Cardiac fibroblast (primary cell): ENCODE measurements at regions not wholly inside any gene's neighbourhood (a gene's known extent, or its start where the extent isn't known, plus 50 kb on each side); places are given as distances from the start of the nearest gene placed in this dataset.
A peak's percentile ranks its signal among the peaks of the same experiment; 100 is the strongest.

Experiments
- DNase-seq, 2 donors: peaks; one replicate each; pipeline versions ENCODE4 v3.0.0 to v3.0.0-alpha.2; 2010; ENCODE audit warnings: low read depth in 2 of 2
- H3K4me3 ChIP-seq, 2 donors: replicated peaks in 1 of 2; 1 replicate in 1 of 2; 2 replicates in 1 of 2; pipeline ENCODE4 v1.5.1; 2011; ENCODE audit warnings: low read depth in 2 of 2, low read length in 2 of 2, mild to moderate bottlenecking in 2 of 2, moderate library complexity in 1 of 2
- CTCF ChIP-seq: IDR thresholded peaks from one replicate; pipeline ENCODE4 v1.5.1; 2011; ENCODE audit warnings: low read depth, mild to moderate bottlenecking, low read length, inconsistent platforms

GRCh38 chr7:113431406-113431805 is 313.1 kb upstream of the SMIM30 start:
- DNase-seq, result no peak
- no peak overlapping the region for H3K4me3 ChIP-seq
- TF ChIP-seq CTCF, result no peak

- TF ChIP-seq CTCF, result no peak
- DNase-seq, result no peak
- no peak overlapping the region for H3K4me3 ChIP-seq
Measured at GRCh38 chr7:113424185-113424817, 305.9 kb upstream of the SMIM30 start.

DNA sequence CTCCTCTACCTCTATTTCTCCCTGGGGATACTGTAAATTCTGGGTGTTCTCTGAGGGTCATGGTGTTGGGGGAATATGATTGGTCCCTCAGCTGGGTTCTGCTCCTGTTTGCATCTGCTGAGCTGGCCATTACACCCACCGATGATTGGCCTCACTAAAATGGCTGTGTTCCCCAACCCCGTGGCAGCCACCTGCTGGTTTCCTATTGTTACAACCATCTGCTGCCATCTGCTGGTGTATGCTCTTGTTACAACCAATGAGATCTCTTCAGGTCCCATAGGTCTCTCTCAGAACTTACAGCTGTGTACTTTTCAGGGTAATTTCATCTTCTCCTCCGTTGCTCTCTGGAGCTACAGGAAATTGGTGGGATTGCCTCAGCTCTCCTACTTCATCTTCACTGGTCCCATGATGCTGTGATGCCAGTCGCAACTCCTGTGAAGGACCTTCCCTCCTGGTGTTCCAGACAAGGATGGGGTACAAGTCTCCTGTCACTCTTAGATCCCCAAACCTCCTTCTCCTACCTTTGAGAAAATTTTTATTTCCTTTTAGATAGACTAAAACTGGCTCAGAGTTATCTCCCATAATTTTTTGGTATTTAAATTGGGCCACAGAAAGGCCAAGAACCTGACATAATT is 303.5 kb upstream of the SMIM30 start:
- TF ChIP-seq CTCF, result peak; percentile 81
- DNase-seq, result peak; percentile 86 to 91
- H3K4me3 ChIP-seq, result no peak overlapping the region

GRCh38 chr7:113414401-113415035 is 296.2 kb upstream of the SMIM30 start:
- TF ChIP-seq CTCF, result no peak
- DNase-seq, result no peak
- no peak overlapping the region for H3K4me3 ChIP-seq

- no peak for TF ChIP-seq CTCF
- no peak overlapping the region for H3K4me3 ChIP-seq
- DNase-seq, result no peak
Measured at GRCh38 chr7:113412410-113412809, 294.1 kb upstream of the SMIM30 start.

DNA sequence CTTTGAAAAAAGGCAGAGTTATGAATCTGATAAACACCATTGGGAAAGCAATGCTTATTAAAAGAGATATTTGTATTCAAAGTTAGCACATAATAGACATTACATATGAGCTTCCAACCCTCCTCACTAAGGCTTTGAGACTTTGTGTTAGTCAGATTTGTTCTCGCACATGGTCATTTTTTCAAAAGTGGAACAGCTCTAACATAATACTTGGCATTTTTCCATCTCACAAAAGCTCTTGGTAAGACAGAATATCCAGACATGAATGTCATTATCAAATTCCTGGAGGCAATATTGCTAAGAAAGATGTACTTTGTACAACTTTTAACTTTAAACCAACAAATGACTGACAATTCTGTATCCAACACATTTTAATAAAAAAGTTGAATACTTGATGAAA is 292.4 kb upstream of the SMIM30 start:
- DNase-seq, result no peak

More for the DNA sequence above, 292.4 kb upstream of the SMIM30 start:
- H3K4me3 ChIP-seq, result no peak overlapping the region
- no peak for TF ChIP-seq CTCF
